HEK293 (cell line): ENCODE measurements at regions not wholly inside any gene's neighbourhood (a gene's known extent, or its start where the extent isn't known, plus 50 kb on each side); places are given as distances from the start of the nearest gene placed in this dataset.

Source experiments
- CTCF ChIA-PET: fragments of 350-600 bp; formaldehyde crosslinking; extraction: SDS; loops from one replicate; lab custom pipeline; 2021; ENCODE audit warnings: antibody characterized with exemption; lab: Yijun Ruan, JAX
- POLR2A ChIA-PET: fragments of 300-600 bp; formaldehyde crosslinking; extraction: SDS; loops from one replicate; lab custom pipeline; 2020; ENCODE audit warnings: antibody characterized with exemption, inconsistent platforms; lab: Yijun Ruan, JAX
- H3K27ac ChIP-seq: fragments of 200-500 bp; sonication (Bioruptor generic); 2 replicates; pipeline ENCODE4 v1.5.1; 2014; ENCODE audit warnings: low read depth, low read length, control low read depth, inconsistent platforms; ENCODE audit errors: extremely low read depth
- H3K36me3 ChIP-seq, 2 experiments: fragments of 200-500 bp in 1 of 2; sonication (Bioruptor generic) in 1 of 2; 1 replicate in 1 of 2; 2 replicates in 1 of 2; pipeline ENCODE4 v1.5.1; 2014 to 2017; ENCODE audit warnings: inconsistent platforms in 2 of 2, low read length in 2 of 2; ENCODE audit not compliant: control insufficient read depth in 2 of 2, insufficient read depth in 1 of 2
- H3K4me1 ChIP-seq: fragments of 200-500 bp; sonication (Bioruptor generic); 2 replicates; pipeline ENCODE4 v1.5.1; 2014; ENCODE audit warnings: mild to moderate bottlenecking, low read length, inconsistent platforms; ENCODE audit not compliant: control insufficient read depth, insufficient read depth
- H3K4me3 ChIP-seq: 2 replicates; pipeline ENCODE4 v1.5.1; 2011; ENCODE audit warnings: low read depth, mild to moderate bottlenecking, control low read depth, low read length, moderate library complexity
- H3K9me3 ChIP-seq: fragments of 200-500 bp; sonication (Bioruptor generic); 2 replicates; pipeline ENCODE4 v1.5.1; 2014; ENCODE audit warnings: low read depth, low read length, inconsistent platforms; ENCODE audit not compliant: control insufficient read depth, insufficient read depth
- ATF2 ChIP-seq: fragments of 450-650 bp; formaldehyde crosslinking; IDR thresholded peaks from 2 replicates; pipeline ENCODE4 v1.5.1; 2016; ENCODE audit warnings: missing biosample characterization, missing genetic modification characterization, low read depth
- BCL11B ChIP-seq: fragments of 450-650 bp; formaldehyde crosslinking; IDR thresholded peaks from 2 replicates; pipeline ENCODE4 v1.5.1; 2016; ENCODE audit warnings: low read depth, missing biosample characterization, missing genetic modification characterization
- KLF9 ChIP-seq: fragments of 450-650 bp; formaldehyde crosslinking; IDR thresholded peaks from 2 replicates; pipeline ENCODE4 v1.5.1; 2016; ENCODE audit warnings: missing biosample characterization, missing genetic modification characterization, low read depth
- PATZ1 ChIP-seq: fragments of 450-650 bp; formaldehyde crosslinking; IDR thresholded peaks from 2 replicates; pipeline ENCODE4 v1.5.1; 2016; ENCODE audit warnings: missing biosample characterization, missing genetic modification characterization
- YY2 ChIP-seq: fragments of 450-650 bp; formaldehyde crosslinking; IDR thresholded peaks from 2 replicates; pipeline ENCODE4 v1.5.1; 2016; ENCODE audit warnings: missing biosample characterization, missing genetic modification characterization
- ZBTB1 ChIP-seq: fragments of 450-650 bp; formaldehyde crosslinking; IDR thresholded peaks from 2 replicates; pipeline ENCODE4 v1.5.1; 2016; ENCODE audit warnings: missing biosample characterization, missing genetic modification characterization
- ZFHX2 ChIP-seq: fragments of 450-650 bp; formaldehyde crosslinking; conservative IDR thresholded peaks from 2 replicates; pipeline ENCODE4 v1.5.1; 2016; ENCODE audit warnings: missing biosample characterization, missing genetic modification characterization
- ZFP69B ChIP-seq: fragments of 450-650 bp; formaldehyde crosslinking; IDR thresholded peaks from 2 replicates; pipeline ENCODE4 v1.5.1; 2016; ENCODE audit warnings: missing biosample characterization, missing genetic modification characterization
- ZNF114 ChIP-seq: fragments of 450-650 bp; formaldehyde crosslinking; IDR thresholded peaks from 2 replicates; pipeline ENCODE4 v1.5.0; 2017; ENCODE audit warnings: missing biosample characterization, missing genetic modification characterization
- ZNF169 ChIP-seq: fragments of 450-650 bp; formaldehyde crosslinking; IDR thresholded peaks from 2 replicates; pipeline ENCODE4 v1.5.1; 2016; ENCODE audit warnings: missing biosample characterization, missing genetic modification characterization
- ZNF202 ChIP-seq: fragments of 450-650 bp; formaldehyde crosslinking; IDR thresholded peaks from 2 replicates; pipeline ENCODE4 v1.5.1; 2016; ENCODE audit warnings: missing biosample characterization, missing genetic modification characterization, borderline replicate concordance
- ZNF292 ChIP-seq: fragments of 450-650 bp; formaldehyde crosslinking; IDR thresholded peaks from 2 replicates; pipeline ENCODE4 v1.5.1; 2016; ENCODE audit warnings: low read depth, missing biosample characterization, missing genetic modification characterization, borderline replicate concordance
- ZNF311 ChIP-seq: fragments of 450-650 bp; formaldehyde crosslinking; IDR thresholded peaks from 2 replicates; pipeline ENCODE4 v1.5.1; 2017; ENCODE audit warnings: missing biosample characterization, missing genetic modification characterization, borderline replicate concordance
- ZNF514 ChIP-seq: fragments of 450-650 bp; formaldehyde crosslinking; IDR thresholded peaks from 2 replicates; pipeline ENCODE4 v1.5.1; 2016; ENCODE audit warnings: missing biosample characterization, missing genetic modification characterization
- ZNF555 ChIP-seq: fragments of 450-650 bp; formaldehyde crosslinking; conservative IDR thresholded peaks from 2 replicates; pipeline ENCODE4 v1.5.1; 2017; ENCODE audit warnings: missing biosample characterization, mild to moderate bottlenecking, missing genetic modification characterization, inconsistent platforms
- ZNF629 ChIP-seq: fragments of 450-650 bp; formaldehyde crosslinking; IDR thresholded peaks from 2 replicates; pipeline ENCODE4 v1.5.1; 2017; ENCODE audit warnings: missing biosample characterization, missing genetic modification characterization
- ZSCAN16 ChIP-seq: fragments of 450-650 bp; formaldehyde crosslinking; IDR thresholded peaks from 2 replicates; pipeline ENCODE4 v1.5.1; 2016; ENCODE audit warnings: missing biosample characterization, missing genetic modification characterization
- ZSCAN30 ChIP-seq: fragments of 450-650 bp; IDR thresholded peaks from 2 replicates; pipeline ENCODE4 v1.5.1; 2018; ENCODE audit warnings: missing biosample characterization, mild to moderate bottlenecking, missing genetic modification characterization, moderate library complexity
- TF ChIP-seq, protein P1 (sequence below): fragments of 450-650 bp; formaldehyde crosslinking; IDR thresholded peaks from 2 replicates; pipeline ENCODE4 v1.5.1; 2016; ENCODE audit warnings: missing biosample characterization, missing genetic modification characterization
- TF ChIP-seq, protein P2 (sequence below): fragments of 450-650 bp; formaldehyde crosslinking; IDR thresholded peaks from 2 replicates; pipeline ENCODE4 v1.5.1; 2016; ENCODE audit warnings: missing biosample characterization, missing genetic modification characterization

DNA sequence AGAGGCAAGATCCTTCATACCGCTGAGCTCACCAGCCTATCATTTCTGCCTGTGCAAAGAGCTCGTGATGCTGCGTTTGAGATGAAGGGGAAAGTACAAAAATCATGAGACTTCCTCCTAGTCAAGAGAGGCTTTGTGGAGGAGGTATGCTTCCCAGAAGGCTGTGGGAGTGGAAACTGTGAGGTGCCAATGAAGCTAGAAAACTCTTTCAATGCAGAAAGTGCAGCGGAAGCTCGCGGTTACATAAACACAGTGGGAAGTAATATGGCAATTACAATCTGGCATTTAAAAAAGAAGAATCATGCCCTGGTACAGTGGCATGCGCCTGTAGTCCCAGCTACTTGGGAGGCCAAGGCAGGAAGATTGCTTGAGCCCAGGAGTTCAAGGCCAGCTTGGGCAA, 134.8 kb downstream of the EHF start (continued):
- TF ChIP-seq ZFP69B (no peak), ZBTB1 (tag by site-specific recombination) (no peak), ZNF292 (no peak), ZNF311 (tag by site-specific recombination) (no peak), ZSCAN30 (no peak), ZNF555 (tag by site-specific recombination) (no peak), YY2 (tag by site-specific recombination) (no peak), ZNF169 (tag by site-specific recombination) (no peak), ZNF114 (tag by site-specific recombination) (no peak)
- TF ChIP-seq, protein P1, sequence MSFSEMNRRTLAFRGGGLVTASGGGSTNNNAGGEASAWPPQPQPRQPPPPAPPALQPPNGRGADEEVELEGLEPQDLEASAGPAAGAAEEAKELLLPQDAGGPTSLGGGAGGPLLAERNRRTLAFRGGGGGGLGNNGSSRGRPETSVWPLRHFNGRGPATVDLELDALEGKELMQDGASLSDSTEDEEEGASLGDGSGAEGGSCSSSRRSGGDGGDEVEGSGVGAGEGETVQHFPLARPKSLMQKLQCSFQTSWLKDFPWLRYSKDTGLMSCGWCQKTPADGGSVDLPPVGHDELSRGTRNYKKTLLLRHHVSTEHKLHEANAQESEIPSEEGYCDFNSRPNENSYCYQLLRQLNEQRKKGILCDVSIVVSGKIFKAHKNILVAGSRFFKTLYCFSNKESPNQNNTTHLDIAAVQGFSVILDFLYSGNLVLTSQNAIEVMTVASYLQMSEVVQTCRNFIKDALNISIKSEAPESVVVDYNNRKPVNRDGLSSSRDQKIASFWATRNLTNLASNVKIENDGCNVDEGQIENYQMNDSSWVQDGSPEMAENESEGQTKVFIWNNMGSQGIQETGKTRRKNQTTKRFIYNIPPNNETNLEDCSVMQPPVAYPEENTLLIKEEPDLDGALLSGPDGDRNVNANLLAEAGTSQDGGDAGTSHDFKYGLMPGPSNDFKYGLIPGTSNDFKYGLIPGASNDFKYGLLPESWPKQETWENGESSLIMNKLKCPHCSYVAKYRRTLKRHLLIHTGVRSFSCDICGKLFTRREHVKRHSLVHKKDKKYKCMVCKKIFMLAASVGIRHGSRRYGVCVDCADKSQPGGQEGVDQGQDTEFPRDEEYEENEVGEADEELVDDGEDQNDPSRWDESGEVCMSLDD (tag by site-specific recombination), result no peak

DNA sequence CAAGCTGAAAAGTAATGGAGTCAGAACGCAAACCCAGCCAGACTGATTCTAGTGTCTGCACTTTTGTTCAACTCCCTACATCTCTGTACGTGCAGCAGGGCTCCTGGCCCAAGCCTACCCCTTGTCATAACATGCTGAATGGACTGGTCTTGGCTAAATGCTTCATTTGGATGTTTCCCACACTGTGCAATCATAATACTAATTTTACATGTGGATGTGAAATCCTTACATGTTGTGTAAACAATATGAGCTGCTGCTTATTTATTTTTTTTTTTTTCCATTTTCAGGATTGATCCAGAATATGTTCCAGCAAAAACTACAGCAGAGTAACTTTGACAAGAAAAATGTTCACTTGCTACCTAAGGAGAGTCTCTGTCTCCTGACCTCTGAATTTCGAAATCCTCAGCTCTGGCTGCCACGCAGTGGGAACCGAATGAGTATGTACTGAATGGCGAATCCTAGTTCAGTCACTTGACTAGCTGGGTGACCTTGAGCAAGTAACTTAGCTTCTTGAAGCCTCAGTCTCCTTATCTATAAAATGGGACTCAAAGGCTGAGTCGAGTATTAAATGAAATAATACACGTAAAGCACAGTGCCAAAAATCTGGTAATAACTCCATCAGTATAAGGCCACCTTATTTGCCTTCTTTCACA, 133.4 kb downstream of the EHF start:
- no peak overlapping the region for H3K27ac ChIP-seq
- no peaks in the 10 kb centered on the region for H3K4me1 ChIP-seq
- H3K4me3 ChIP-seq, result no peak overlapping the region
- H3K9me3 ChIP-seq, result no peaks in the 10 kb centered on the region
- TF ChIP-seq BCL11B (no peak), ZNF629 (no peak), KLF9 (tag by site-specific recombination) (no peak), ZNF514 (tag by site-specific recombination) (no peak), ATF2 (tag by site-specific recombination) (no peak), PATZ1 (no peak), ZNF202 (tag by site-specific recombination) (no peak), ZSCAN16 (tag by site-specific recombination) (no peak), ZFHX2 (tag by site-specific recombination) (no peak)
- TF ChIP-seq, protein P2, sequence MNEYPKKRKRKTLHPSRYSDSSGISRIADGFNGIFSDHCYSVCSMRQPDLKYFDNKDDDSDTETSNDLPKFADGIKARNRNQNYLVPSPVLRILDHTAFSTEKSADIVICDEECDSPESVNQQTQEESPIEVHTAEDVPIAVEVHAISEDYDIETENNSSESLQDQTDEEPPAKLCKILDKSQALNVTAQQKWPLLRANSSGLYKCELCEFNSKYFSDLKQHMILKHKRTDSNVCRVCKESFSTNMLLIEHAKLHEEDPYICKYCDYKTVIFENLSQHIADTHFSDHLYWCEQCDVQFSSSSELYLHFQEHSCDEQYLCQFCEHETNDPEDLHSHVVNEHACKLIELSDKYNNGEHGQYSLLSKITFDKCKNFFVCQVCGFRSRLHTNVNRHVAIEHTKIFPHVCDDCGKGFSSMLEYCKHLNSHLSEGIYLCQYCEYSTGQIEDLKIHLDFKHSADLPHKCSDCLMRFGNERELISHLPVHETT (tag by site-specific recombination), result no peak
- POLR2A ChIA-PET, result no interaction called here
- no peaks in the 10 kb centered on the region for H3K36me3 ChIP-seq
- CTCF ChIA-PET, result no interaction called here
